Transverse colon (tissue), 4 donors: ENCODE measurements at regions not wholly inside any gene's neighbourhood (a gene's known extent, or its start where the extent isn't known, plus 50 kb on each side); places are given as distances from the start of the nearest gene placed in this dataset.

Experiments
- DNase-seq: peaks from one replicate; pipeline ENCODE4 v3.0.0-alpha.2; 2019
- H3K27ac ChIP-seq, 4 donors: fragments of 200-600 bp; sonication (generic); 2 replicates each; pipeline ENCODE4 v1.5.1; 2016 to 2018; ENCODE audit warnings: inconsistent platforms in 4 of 4
- H3K27me3 ChIP-seq: fragments of 200-600 bp; sonication (generic); 2 replicates; pipeline ENCODE4 v1.5.1; 2017; ENCODE audit warnings: inconsistent platforms
- H3K36me3 ChIP-seq, 4 donors: fragments of 200-600 bp; sonication (generic); 2 replicates each; pipeline ENCODE4 v1.5.1; 2017 to 2019; ENCODE audit warnings: inconsistent platforms in 4 of 4
- H3K4me1 ChIP-seq, 4 donors: fragments of 200-600 bp; sonication (generic); 2 replicates each; pipeline ENCODE4 v1.5.1; 2017 to 2020; ENCODE audit warnings: inconsistent platforms in 4 of 4
- H3K4me3 ChIP-seq, 4 donors: fragments of 200-600 bp; sonication (generic); 1 replicate in 1 of 4; 2 replicates in 3 of 4; pipeline versions ENCODE4 v1.5.1 to v1.6.1; 2017 to 2019; ENCODE audit warnings: inconsistent platforms in 4 of 4
- H3K9me3 ChIP-seq, 2 donors: fragments of 200-600 bp; sonication (generic); 2 replicates each; pipeline ENCODE4 v1.5.1; 2017 to 2019; ENCODE audit warnings: inconsistent platforms in 2 of 2
- EP300 ChIP-seq: sonication (generic); formaldehyde crosslinking; IDR thresholded peaks from one replicate; pipeline ENCODE4 v1.6.1; 2017; ENCODE audit warnings: antibody characterized with exemption, low read depth
- POLR2A ChIP-seq: fragments of 450-650 bp; IDR thresholded peaks from one replicate; pipeline ENCODE4 v1.6.1; 2016; ENCODE audit warnings: antibody characterized with exemption, mild to moderate bottlenecking, moderate library complexity
- POLR2AphosphoS5 ChIP-seq, 3 donors: sonication (generic); formaldehyde crosslinking; IDR thresholded peaks; one replicate each; pipeline ENCODE4 v1.6.1; 2016; ENCODE audit warnings: antibody characterized with exemption in 3 of 3
- WGBS, 2 donors: methylation state at CpG; one replicate each; pipeline ENCODE4 v1.1.5; 2018; ENCODE audit warnings: low coverage in 1 of 2; 5-methylcytosine and 5-hydroxymethylcytosine counted together
- in situ Hi-C, 4 donors: fragments of 200-750 bp; cut with MboI; loops; one replicate each; pipeline versions ENCODE4 v1.15.0 to v1.15.1; 2017; ENCODE audit warnings: low sequenced_read_pairs in 3 of 4, low pct_ligation_motif_present in 1 of 4, low pct_unique_long_range_greater_than_20kb in 1 of 4
- intact Hi-C: fragments of 100-400 bp; cut with DNase I; formaldehyde crosslinking; loops from one replicate; pipeline ENCODE4 v1.15.1; 2023; ENCODE audit warnings: low total_unique reads
- TF ChIP-seq, protein P1 (sequence below), 5 experiments: fragments of 200-600 bp in 3 of 5; fragments of 450-650 bp in 2 of 5; sonication (generic) in 3 of 5; IDR thresholded peaks; 1 replicate in 2 of 5; 2 replicates in 3 of 5; pipeline ENCODE4 v1.5.1; 2016 to 2017; ENCODE audit warnings: antibody characterized with exemption in 5 of 5, inconsistent platforms in 3 of 5, mild to moderate bottlenecking in 2 of 5, moderate library complexity in 1 of 5

DNA sequence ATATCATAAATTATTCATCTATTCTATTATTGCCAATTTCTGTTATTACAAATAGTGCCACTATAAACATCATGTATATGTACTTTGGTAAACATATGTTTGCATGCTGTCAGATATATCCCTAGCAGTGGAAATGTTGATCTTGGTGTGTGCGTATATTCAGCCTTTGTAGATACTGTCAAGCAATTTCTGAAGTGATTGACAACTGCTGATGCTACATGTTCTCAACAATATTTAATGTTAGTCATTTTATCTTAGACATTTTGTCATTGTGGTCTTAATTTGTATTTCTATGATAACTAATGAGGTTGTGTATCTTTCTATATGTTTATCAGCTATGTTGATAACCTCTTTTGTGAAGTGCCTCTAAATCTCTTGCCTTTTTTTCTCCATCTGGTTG is 186.5 kb upstream of the NRG3 start:
- intact Hi-C loops = no loop called here

DNA sequence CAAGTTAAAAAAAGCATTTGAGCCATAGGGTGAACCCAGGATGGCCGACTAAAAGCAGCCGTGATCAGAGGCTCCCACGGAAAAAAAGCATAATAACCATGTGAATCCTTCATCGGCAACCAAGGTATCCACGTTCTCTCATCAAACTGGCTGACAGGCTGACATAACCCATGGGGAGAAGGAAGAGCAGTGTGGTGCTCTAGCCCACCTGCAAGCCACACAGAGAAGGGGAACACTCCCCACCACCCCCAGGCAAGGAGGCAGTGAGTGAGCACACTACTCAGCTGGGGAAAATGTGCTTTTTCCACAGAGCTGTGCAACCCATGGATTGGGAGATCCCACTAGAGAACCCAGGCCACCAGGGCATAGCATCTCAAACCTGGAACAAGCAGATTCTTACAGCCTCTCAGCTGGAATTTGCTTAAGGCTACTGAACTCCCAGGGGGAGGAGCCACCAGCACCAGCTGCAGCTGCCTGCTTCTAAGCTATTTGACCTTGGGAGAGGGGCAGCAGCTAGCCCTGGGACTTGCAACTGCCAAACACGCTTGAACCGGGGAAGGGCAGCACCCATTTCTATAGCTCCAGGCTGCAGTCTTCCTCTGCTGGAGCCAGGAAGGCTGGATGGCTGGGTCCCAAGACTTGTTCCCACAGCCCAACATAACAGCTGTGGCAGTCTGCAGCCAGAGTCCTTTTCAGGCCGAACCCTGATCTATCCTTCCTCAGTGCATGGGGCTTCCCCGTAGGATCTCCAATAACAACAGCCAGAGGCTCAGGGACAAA is 178.2 kb upstream of the NRG3 start:
- no peak for DNase-seq
- H3K27ac ChIP-seq = no peak overlapping the region
- in situ Hi-C loops = no loop called here
- H3K36me3 ChIP-seq = no peaks in the 10 kb centered on the region
- no peaks in the 10 kb centered on the region for H3K4me1 ChIP-seq
- no peak for TF ChIP-seq EP300
- TF ChIP-seq, protein P1, sequence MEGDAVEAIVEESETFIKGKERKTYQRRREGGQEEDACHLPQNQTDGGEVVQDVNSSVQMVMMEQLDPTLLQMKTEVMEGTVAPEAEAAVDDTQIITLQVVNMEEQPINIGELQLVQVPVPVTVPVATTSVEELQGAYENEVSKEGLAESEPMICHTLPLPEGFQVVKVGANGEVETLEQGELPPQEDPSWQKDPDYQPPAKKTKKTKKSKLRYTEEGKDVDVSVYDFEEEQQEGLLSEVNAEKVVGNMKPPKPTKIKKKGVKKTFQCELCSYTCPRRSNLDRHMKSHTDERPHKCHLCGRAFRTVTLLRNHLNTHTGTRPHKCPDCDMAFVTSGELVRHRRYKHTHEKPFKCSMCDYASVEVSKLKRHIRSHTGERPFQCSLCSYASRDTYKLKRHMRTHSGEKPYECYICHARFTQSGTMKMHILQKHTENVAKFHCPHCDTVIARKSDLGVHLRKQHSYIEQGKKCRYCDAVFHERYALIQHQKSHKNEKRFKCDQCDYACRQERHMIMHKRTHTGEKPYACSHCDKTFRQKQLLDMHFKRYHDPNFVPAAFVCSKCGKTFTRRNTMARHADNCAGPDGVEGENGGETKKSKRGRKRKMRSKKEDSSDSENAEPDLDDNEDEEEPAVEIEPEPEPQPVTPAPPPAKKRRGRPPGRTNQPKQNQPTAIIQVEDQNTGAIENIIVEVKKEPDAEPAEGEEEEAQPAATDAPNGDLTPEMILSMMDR (IDR thresholded peaks at IDR 0.05) = no peak
- TF ChIP-seq POLR2A = no peak
- no peak for TF ChIP-seq POLR2AphosphoS5 (IDR thresholded peaks at IDR 0.05)
- intact Hi-C loops = no loop called here
- 60 to 92% methylated on average over 3 to 9 of the region's 9 CpGs for WGBS, 2 donors
- peaks cover 7 to 8% of the 10 kb centered on the region in 2 donors for H3K9me3 ChIP-seq
- H3K27me3 ChIP-seq = no peaks in the 10 kb centered on the region
- no peak overlapping the region for H3K4me3 ChIP-seq

More for the DNA sequence above, 186.5 kb upstream of the NRG3 start:
- no peaks in the 10 kb centered on the region for H3K4me1 ChIP-seq
- H3K27ac ChIP-seq = no peak overlapping the region
- in situ Hi-C loops = no loop called here
- no peak for DNase-seq
- no peak overlapping the region for H3K4me3 ChIP-seq
- H3K36me3 ChIP-seq = no peaks in the 10 kb centered on the region
- no peaks in the 10 kb centered on the region for H3K9me3 ChIP-seq
- TF ChIP-seq POLR2AphosphoS5 (IDR thresholded peaks at IDR 0.05) (no peak), POLR2A (no peak), EP300 (no peak)
- TF ChIP-seq, protein P1 (IDR thresholded peaks at IDR 0.05) = no peak
- WGBS, 2 donors = 84 to 100% methylated on average over 1 of the region's 1 CpG
- H3K27me3 ChIP-seq = no peaks in the 10 kb centered on the region

DNA sequence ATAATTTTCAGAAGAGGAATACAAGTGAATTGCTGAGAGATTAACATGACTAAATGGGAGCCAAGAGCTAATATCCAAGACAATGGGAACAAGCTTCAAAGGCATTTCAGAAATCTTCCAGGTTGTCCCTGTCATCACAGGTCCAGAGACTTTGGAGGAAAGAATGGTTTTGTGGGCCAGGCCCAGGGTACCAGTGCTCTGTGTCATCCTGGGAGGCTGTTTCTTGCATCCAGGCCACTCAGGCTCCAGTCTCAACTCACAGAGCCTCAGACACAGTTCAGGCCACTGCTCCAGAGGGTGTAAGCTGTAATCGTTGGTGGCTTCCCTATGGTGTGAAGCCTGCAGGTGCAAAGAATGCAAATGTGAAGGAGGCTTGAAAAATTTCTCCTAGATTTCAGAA is 170.4 kb upstream of the NRG3 start:
- Histone ChIP-seq H3K9me3 (peaks cover under 1 to 2% of the 10 kb centered on the region in 2 donors), H3K27me3 (no peaks in the 10 kb centered on the region), H3K4me1 (no peaks in the 10 kb centered on the region), H3K4me3 (no peak overlapping the region), H3K36me3 (no peaks in the 10 kb centered on the region), H3K27ac (no peak overlapping the region)
- DNase-seq = no peak
- TF ChIP-seq, protein P1 (IDR thresholded peaks at IDR 0.05) = no peak
- TF ChIP-seq POLR2AphosphoS5 (IDR thresholded peaks at IDR 0.05) (no peak), POLR2A (no peak), EP300 (no peak)
- intact Hi-C loops = no loop called here
- 44% methylated on average over 1 of the region's 1 CpG; no CpG with 5 or more reads in 1 of the 2 donors for WGBS, 2 donors
- in situ Hi-C loops = no loop called here

DNA sequence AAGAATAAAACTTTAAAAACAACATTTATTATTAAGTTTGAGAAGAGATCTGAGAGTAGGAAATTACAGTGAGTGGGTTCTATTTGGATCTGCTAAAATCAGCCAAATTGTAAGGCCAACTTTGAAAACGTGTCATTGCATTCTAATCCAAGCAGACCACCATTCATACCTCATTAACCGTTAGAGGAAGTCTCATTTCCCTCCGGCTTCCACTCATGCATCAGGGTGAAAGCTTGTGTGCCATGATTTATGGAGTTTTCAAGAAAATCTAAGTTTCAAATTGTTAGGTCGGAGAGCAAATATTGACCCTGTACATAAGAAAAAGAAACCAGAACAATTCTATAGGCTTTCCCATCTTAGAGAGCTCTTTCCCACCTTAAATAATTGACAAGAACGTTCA is 166.6 kb upstream of the NRG3 start:
- Histone ChIP-seq H3K4me3 (no peak overlapping the region), H3K27me3 (no peaks in the 10 kb centered on the region), H3K9me3 (no peaks in the 10 kb centered on the region), H3K36me3 (no peaks in the 10 kb centered on the region), H3K4me1 (no peaks in the 10 kb centered on the region), H3K27ac (no peak overlapping the region)
- DNase-seq = no peak
- intact Hi-C loops (no loop called here), in situ Hi-C loops (no loop called here)
- TF ChIP-seq, protein P1 (IDR thresholded peaks at IDR 0.05) = no peak
- no peak for TF ChIP-seq POLR2A
- no peak for TF ChIP-seq POLR2AphosphoS5 (IDR thresholded peaks at IDR 0.05)
- no peak for TF ChIP-seq EP300
- 20 to 36% methylated on average over 2 to 5 of the region's 5 CpGs for WGBS, 2 donors
